Jurkat, Clone E6-1 (cell line): ENCODE measurements at regions not wholly inside any gene's neighbourhood (a gene's known extent, or its start where the extent isn't known, plus 50 kb on each side); places are given as distances from the start of the nearest gene placed in this dataset.

Experiments used
- DNase-seq: peaks from one replicate; pipeline ENCODE4 v3.0.0-alpha.2; 2011; ENCODE audit warnings: low read depth, low spot score
- H3K4me3 ChIP-seq: 2 replicates; pipeline ENCODE4 v1.5.1; 2011; ENCODE audit warnings: mild to moderate bottlenecking, low read length, control low read depth, moderate library complexity

DNA sequence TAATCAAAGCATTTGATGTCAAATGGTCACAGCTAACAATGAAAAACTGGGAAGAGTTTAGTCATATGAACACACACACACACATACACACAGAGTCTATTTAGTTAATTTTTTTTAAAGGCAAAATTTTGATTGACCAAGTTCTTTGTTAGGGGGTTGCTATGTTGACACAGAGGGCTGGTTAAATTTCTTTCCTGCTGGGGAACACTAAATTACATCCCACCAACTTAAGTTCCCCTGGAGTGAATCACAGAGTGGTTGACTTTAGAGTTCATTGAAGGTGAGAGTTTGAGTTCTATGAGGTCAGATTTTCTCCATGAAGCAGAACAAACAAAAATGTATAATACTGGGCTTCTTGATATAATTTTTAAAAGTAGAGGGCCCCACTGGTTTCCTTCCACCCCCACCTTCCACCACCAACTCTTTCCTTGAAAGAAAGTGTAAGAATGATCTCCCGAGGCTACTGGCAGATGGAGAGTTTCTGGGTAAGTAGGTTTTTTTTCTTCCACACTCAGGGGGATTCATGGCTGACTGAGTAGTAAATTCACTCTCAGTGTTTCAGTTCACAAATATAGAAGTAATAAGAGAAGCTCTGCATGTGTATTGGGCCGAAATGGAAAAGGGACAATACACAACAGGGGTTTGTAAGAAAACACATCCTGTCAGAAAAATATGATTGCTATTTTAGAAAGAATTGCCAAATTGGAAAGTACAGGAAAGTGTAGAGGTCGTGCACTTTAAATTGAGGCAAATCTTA is 917.0 kb upstream of the LCORL start:
- DNase-seq = no peak
- no peak overlapping the region for H3K4me3 ChIP-seq

DNA sequence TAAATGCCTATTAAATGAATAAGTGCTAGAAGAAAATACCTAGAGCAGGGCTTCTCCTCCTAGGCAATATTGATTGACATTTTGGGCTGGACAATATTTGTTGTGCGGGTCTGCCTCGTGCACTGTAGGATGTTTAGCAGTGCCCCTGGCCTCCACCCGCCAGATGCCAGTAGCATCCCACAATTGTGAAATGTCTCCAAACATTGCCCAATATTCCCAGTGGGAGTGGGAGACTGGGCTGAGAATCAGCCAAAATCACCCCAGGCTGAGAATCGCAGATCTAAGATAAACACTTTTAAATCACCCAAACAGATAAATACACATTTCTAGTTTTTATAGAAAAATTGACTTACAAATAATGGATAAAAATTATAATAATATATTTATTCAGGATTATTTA is 916.2 kb upstream of the LCORL start:
- no peak overlapping the region for H3K4me3 ChIP-seq
- DNase-seq = no peak

DNA sequence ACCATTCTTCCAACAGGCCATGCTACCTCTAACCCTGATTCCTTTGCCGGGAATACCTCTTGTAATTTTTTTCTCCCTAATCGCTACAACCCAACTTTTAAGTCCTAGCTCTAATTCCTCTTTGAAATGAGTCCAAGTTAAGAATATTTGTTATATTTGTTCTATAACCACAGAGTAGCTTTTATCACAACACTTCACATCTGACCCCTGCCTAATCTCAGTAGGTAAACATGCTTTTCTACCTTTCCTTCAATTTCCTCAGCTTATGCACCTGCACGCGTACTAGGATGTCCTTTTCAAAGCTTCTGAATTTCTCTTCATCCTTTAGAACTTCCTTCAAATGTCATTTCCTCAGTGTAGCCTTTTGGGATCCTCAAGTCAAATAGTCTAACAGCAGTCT is 915.5 kb upstream of the LCORL start:
- no peak for DNase-seq
- no peak overlapping the region for H3K4me3 ChIP-seq

DNA sequence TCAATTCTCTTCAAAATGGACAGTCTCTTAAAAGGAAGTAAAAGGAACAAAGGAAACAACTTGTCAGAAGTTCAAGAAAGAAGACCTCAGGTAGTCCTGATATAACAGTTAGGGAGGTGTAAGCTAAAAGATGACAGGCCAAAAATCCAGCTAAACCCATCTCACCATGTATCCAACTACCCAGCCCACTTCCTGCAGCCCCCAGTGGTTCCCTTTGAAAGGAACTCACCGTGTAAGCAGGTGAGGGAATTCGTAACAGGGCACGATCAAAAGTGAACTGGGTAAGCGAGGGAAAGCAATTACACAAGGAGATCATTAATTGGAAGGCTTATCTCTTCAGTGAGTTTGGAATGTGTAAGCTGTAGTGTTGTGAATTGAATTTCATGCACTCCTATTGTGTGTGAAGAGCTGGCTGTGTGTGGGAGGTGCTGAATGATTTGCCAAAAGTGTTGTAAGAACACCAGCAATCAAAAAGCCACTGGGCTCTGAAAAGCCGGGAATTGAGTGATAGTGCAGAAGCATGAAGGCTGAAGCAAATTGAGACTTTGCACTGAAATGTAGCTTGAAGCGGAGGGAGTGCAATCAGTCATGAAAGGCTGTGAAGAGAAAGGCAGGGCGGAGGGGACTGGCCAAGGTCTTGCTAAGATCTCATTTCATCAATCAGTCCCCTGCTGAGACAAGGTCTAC is 914.2 kb upstream of the LCORL start:
- no peak overlapping the region for H3K4me3 ChIP-seq

DNA sequence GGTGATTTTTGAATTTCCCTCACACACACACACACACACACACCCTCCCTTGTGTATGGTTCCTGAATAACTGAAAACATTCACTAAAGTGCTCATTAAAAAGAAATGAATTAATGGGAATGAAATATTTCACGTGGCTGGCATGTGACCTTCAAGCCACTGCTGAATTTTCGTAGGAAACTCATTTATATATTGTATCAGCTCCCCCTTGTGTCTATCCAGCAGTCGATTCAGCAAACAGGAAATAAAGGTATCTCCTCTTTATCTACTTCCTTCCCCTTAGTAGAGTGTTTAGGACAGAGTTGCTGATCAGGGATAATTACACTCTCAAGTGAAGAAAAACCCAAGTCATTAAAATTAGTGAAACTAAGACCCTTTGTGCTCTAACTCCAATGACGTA is 912.6 kb upstream of the LCORL start:
- no peak overlapping the region for H3K4me3 ChIP-seq
- DNase-seq = peak; percentile 2

More for the DNA sequence above, 914.2 kb upstream of the LCORL start:
- DNase-seq = no peak

DNA sequence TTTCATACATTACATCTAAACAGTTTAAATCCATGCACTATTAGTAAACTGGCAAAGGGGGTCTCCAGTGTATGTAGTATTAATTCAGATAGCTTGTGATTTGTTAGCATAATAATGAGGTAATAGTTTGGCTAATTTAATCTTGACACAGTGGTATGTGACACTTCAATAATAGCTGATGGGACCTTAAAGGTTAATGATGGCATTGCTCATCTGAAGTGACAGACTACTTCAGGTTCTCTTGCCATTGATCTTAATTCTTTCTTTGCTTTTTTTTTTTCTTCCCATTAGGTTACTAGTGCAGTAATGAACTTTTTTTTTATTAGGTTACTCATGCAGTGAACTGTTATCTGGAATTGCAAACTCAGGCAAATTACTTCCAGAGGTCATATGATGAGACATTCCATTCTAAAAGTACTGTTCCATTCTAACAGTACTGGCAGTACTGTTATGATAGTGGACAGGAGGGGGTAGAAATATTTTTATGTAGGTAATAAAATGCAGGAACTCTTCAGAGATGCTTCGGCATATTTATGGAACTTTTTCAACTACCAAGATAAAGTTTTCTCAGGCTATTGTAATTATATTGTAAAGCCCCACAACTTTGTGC is 911.3 kb upstream of the LCORL start:
- no peak for DNase-seq
- H3K4me3 ChIP-seq = no peak overlapping the region

DNA sequence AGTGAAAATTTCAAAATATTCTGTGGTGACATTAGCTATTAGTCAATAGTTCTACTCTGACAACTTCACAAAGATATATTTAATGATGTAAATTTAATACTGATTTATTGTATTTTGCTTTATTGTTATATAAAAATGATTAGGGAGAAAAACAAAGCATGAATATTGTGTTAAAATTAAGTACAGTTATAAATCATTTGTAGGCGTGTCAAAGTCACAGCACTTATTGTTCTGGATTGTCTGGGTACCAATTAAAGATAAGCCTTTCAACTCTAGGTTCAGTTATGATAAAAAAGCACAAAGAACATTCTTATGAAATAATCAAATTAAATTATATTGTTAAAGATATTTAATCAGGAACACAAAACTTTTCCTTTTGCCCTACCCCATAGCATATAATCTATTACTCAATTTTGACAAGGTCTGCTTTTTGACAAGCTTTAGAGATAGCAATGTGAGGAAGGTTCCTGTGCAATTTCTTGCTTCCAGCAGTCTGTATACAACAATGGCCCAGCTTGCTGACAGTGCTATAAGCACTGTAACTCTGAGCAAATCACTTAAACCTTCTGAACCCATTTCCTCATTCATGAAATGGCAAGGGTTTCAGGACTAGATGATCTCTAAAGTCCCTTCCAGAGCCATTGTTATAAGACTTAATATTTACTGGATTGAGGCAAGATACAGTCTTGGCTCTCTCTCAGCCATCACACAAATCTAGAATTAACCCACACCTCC is 910.3 kb upstream of the LCORL start:
- H3K4me3 ChIP-seq = no peak overlapping the region
- DNase-seq = no peak

DNA sequence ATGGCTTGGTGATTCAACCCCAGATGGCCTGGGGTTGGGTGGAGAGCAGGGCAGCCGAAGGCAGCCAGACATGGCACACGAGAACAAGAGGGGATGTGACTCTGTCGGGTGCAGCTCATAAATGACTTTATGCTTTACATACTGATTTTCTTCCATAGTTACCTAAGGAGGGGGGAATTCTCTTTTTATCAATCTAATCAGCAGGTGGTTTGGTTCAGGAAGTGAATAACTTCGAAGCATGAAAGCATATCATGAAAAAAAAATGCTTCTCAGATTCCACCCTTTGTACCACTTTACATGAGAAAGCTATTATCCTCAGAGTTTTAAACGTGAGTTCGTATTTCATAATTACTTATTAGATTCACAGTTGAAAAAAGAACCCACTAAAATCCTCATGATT is 908.9 kb upstream of the LCORL start:
- no peak overlapping the region for H3K4me3 ChIP-seq
- no peak for DNase-seq

DNA sequence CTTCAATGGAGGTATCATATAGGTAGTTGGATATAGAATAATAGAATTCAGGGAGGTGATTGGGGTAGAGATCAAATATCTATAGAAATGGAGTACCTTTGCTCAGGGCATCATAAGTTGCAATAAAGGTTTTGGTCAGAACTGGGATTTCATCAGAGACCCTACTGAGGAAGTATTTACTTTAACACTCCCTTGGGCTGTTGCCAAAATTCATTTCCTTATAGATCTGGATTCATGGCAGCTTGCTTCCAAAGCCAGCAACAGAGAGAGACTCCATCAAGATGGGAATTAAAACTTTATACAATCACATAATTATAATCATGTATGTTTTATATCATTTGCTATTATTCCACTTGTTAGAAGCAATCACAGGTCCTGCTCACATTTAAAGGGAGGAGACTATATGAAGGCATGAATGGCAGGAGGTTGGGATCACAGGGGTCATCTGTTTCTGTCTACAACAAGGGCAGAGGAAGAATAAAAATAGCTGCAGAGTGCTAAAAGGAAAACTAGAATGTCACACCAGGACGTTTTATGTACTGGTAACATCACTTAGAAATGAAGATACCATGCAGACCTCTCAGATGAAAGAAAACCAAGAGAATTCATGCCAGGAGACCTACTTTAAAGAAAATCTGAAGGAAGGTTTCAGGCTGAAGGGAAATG is 902.1 kb upstream of the LCORL start:
- no peak for DNase-seq
- H3K4me3 ChIP-seq = no peak overlapping the region

DNA sequence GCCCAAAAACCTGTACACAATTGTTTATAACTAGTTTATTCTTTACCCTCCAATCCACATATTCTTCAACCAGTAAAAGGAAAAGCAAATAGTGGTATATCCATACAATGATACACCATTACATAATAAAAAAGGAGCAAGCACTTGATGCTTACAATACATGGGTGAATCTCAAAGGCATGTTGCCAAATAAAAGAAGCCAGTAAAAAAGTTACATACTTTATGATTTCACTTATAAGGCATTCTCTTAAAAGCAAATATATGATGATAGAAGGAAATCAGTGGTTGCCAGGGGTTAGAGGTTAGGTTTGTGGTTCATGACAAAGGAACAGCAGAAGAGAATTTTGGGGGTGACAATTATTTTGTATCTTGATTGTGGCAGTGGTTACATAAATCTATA is 896.1 kb upstream of the LCORL start:
- H3K4me3 ChIP-seq = no peak overlapping the region
- no peak for DNase-seq

DNA sequence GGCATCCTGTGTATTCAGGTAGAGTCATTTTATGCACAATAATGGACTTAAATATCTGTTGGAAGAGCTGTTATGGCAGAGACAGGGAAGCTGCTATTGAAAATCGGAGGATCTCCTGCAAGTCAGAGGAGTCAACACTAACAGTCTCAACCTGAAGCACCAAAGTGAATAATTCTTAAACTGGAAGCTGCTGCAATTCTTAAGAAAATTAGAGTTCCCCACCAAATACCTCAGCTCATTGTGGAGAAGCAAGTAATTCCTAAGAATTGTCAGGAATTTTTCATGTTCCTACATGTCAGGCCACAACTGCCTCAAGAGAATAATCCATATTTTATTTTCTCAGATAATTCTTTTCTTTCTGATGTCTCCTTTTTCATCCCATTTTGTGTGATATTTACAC is 892.6 kb upstream of the LCORL start:
- H3K4me3 ChIP-seq = no peak overlapping the region
- DNase-seq = no peak

DNA sequence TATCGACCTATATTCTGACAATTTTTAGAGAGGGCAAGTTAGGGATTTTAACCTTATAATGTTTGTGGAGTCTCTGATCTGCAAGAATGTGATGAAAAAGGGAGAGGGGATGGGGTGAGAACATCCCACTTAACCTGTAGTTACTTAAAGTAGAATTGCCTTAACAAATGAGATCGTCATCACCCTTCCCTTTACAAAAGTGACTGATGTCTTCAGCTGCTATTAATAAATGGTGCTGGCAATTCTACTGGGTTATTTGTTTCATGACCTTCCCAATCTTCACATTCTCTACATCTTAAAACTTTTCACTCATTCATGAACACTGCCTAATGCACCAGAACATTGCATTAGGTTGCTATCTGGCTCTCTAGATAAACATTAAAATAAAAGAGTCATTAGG is 873.4 kb upstream of the LCORL start:
- no peak overlapping the region for H3K4me3 ChIP-seq
- no peak for DNase-seq

DNA sequence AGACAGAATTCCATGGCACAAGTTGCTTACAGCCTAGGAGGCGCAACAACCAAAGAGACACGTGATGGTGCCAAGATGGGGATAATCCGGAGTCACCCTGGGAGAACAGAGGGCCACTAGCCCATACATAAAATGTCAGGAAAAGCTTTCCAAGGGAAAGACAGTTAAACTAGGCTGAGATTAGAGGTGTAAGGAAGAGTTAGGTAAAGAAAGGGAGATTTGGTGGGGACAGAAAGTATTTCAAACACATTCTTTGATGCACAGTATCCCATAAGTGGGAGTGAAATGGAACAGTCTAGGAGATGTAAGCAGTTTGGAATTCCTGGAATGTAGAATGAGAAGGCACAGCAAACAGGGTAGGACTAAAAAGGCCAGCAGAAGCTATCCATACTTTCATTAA is 860.9 kb upstream of the LCORL start:
- no peak overlapping the region for H3K4me3 ChIP-seq
- no peak for DNase-seq

DNA sequence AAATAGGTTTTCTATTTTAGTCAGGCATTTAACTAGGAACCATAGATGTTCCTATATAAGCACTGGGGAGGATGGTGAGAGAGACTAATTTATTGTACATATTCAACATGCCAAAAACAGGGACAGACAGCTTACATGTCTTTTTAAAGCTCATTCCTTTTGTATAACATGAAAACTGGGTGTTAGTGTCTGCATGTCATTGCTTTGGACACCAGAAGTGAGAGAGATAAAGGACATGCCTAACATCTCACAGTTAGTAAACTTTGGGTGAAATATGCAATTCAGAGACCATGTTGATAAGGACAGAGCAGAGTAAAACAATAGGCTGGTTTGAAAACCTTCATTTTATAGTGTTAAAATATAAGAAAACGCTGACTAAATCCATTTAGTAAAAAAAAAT is 860.0 kb upstream of the LCORL start:
- H3K4me3 ChIP-seq = no peak overlapping the region

DNA sequence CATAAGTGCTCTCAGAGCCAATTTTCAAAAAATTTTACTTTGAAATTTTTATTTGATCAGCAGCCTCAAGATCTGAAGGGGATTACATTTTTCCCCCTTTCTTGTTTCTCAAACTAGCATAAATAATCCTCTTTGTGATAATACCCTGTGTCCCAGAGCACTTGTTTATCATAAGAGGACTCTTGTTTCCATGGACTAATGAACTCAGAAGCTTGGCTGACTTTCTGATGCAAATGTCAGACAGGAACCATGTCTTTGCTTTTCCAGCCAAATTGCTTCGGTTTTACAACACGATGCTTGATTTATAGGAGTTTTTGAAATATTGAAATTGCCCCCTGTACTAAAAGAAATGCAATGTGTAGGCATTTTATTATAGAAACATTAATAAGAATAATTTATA is 859.3 kb upstream of the LCORL start:
- DNase-seq = no peak
- no peak overlapping the region for H3K4me3 ChIP-seq

More for the DNA sequence above, 860.0 kb upstream of the LCORL start:
- no peak for DNase-seq

DNA sequence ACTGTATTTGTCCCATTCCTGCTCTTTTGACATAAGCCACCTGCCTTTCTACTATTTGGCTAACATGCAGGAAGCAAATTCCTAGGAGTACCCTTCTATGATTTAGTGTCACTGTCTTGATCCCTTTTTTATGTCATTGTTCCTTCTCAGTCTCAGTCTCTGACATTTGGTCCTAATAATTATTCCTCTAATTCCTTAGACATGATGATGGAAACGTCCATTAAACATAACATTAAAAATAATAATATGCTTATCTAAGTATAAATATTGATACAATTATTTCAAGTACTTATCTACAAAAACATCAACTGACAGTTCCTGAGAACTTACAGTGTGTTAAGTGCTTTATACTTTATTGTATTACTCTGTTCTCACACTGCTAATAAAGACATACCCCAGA is 857.0 kb upstream of the LCORL start:
- no peak for DNase-seq

DNA sequence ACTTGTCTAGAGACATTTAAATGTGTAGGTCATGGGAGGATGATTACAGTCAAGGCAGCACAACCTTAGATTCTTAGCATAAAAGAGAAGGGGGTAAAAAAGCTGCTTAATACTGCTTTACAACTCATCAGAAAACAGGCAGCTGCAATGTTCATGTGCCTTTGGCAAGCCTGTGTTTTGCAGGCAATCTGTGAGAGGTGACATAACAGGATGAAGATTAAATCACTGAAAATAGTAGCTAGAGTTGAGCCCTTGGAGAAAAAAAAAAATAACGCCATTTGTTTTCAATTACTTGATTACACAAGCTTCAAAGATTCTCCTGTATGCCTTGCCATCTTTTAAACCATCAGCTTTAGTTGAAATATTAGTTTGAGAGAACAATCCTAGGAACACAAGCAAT is 847.6 kb upstream of the LCORL start:
- no peak overlapping the region for H3K4me3 ChIP-seq
- no peak for DNase-seq

More for the DNA sequence above, 857.0 kb upstream of the LCORL start:
- H3K4me3 ChIP-seq = no peak overlapping the region

DNA sequence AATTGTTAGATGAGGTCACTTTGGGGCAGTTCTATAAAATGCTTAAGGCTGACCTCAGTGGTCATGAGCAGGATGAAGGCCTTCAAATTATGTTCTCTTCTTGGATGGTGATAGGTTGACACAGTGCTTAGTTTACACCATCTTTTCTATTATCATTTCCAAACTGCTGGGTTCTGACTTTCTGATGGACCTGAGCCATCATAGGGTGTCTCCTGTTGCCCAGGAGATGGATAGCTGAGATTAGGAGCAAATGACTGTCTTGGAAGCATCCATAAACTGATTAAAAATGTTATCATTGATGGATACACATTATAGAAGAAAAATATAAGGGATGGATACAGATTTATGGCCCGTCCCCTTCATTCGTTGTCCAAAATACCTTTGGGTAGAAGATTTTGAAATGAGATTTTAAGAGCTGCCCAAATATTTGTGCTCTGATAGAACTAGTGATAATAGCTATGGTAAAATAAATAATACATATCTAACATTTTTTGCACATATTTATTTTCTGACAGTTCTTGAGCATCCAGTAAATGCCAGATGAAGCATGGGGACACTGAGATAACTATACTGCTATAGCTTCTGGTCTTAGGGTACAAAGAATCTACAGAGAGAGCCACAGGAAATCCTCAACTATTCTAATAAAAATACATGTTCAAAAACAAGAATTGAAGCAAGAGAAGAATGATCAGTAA is 839.4 kb upstream of the LCORL start:
- no peak for DNase-seq
- no peak overlapping the region for H3K4me3 ChIP-seq

DNA sequence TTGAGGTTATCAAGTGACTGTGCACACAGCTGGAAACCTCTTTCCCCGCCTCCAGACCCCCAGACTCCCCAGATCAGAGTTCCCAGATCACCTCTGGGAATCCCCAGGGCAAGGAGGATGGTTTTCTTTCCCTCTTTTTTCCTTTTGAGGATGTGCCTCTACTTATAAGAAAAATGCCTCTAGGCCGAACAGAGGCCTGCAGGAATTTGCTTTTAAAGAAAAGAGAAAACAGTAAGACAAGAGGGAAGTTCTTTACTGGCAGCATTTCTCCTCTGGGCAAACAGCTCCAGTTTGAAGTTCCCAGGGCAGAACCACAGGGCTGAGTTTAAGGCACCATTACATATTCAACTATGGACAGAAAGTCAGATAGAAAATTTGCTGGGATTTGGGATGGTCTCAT is 837.9 kb upstream of the LCORL start:
- H3K4me3 ChIP-seq = no peak overlapping the region
- DNase-seq = no peak
